Omental fat pad (tissue), 3 donors: ENCODE measurements at regions not wholly inside any gene's neighbourhood (a gene's known extent, or its start where the extent isn't known, plus 50 kb on each side); places are given as distances from the start of the nearest gene placed in this dataset.

ENCODE experiments used
- ATAC-seq: fragments of 150-250 bp; one replicate; pipeline ENCODE4 v1.9.1; 2016; ENCODE audit warnings: mild to moderate bottlenecking, moderate library complexity; ENCODE audit not compliant: low FRiP score
- DNase-seq: peaks from one replicate; pipeline ENCODE4 v3.0.0-alpha.2; 2019; ENCODE audit warnings: low spot score
- CTCF ChIP-seq, 3 donors: fragments of 450-650 bp; IDR thresholded peaks; one replicate each; pipeline ENCODE4 v1.5.1; 2016 to 2017; ENCODE audit warnings: antibody characterized with exemption in 3 of 3, mild to moderate bottlenecking in 3 of 3, moderate library complexity in 2 of 3

- no peak for DNase-seq
- TF ChIP-seq CTCF (IDR thresholded peaks at IDR 0.05): no peak
- no peak for ATAC-seq
Observed at GRCh38 chr1:80918380-80918779, 882.4 kb upstream of the ADGRL2 start.

- no peak for DNase-seq
- no peak for ATAC-seq
- TF ChIP-seq CTCF (IDR thresholded peaks at IDR 0.05): no peak
Observed at GRCh38 chr1:80917826-80918225, 882.9 kb upstream of the ADGRL2 start.

GRCh38 chr1:80917225-80917624 lies 883.5 kb upstream of the ADGRL2 start:
- DNase-seq: no peak
- TF ChIP-seq CTCF (IDR thresholded peaks at IDR 0.05): no peak

GRCh38 chr1:80915491-80915890 lies 885.2 kb upstream of the ADGRL2 start:
- no peak for DNase-seq
- TF ChIP-seq CTCF (IDR thresholded peaks at IDR 0.05): no peak
- no peak for ATAC-seq

More at GRCh38 chr1:80917225-80917624, 883.5 kb upstream of the ADGRL2 start:
- no peak for ATAC-seq

- DNase-seq (no peak), ATAC-seq (no peak)
- TF ChIP-seq CTCF (IDR thresholded peaks at IDR 0.05): no peak
Observed at GRCh38 chr1:80910426-80910825, 890.3 kb upstream of the ADGRL2 start.

GRCh38 chr1:80909172-80909784 lies 891.5 kb upstream of the ADGRL2 start:
- ATAC-seq (no peak), DNase-seq (no peak)
- TF ChIP-seq CTCF (IDR thresholded peaks at IDR 0.05): no peak

- ATAC-seq (no peak), DNase-seq (no peak)
- no peak for TF ChIP-seq CTCF (IDR thresholded peaks at IDR 0.05)
Observed at GRCh38 chr1:80896781-80897356, 903.9 kb upstream of the ADGRL2 start.
